GM10847 (cell line): ENCODE measurements at regions not wholly inside any gene's neighbourhood (a gene's known extent, or its start where the extent isn't known, plus 50 kb on each side); places are given as distances from the start of the nearest gene placed in this dataset.

Experiments
- POLR2A ChIP-seq: IDR thresholded peaks from 2 replicates; pipeline ENCODE4 v1.6.1; 2011; ENCODE audit not compliant: insufficient read length; ENCODE audit errors: extremely low read depth

DNA sequence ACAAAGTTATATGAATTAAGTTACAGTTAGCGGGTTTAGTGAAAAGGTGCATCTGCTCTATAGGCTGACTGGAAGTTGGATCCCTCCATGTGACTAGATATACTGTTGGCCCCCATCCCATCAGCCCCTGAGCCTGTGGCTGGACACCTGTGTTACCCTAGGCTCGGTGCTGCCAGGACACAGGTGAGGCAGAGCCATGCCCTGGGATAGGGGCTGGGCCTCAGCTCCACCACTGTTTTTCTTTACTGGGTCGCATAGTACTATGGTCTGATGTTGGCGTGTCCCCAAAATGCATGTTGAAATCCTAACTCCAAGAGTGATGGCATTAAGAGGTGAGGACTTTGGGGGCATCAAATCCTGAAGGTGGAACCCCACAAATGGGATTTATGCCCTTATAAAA is 638.6 kb upstream of the ID2 start:
- TF ChIP-seq POLR2A = no peak

DNA sequence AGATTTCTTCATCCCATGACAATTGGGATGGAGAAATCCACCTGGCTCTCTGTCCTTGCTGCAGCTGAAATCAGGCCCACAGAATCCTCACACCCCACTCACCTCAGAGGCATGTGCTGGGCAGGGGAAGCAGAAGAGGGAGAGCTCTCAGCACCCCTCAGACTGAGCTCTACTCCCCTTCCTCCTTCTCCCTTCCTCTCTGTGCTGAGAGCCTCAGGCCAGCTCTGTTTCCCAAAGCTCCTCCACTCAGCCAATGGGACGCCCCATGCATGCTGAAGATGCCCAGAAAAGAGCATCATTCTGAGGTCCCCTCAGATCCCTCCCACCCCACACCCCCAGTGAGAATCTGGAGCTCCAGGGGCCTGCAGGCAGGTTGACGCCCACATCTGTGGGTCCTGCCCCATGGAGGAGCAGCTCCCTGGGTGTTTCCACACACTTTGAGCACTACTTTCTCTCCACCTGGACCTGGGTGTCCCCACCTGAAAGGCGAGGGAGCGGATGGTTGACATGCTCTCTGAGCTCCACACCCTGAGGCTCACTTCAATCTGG is 637.7 kb upstream of the ID2 start:
- TF ChIP-seq POLR2A = no peak

DNA sequence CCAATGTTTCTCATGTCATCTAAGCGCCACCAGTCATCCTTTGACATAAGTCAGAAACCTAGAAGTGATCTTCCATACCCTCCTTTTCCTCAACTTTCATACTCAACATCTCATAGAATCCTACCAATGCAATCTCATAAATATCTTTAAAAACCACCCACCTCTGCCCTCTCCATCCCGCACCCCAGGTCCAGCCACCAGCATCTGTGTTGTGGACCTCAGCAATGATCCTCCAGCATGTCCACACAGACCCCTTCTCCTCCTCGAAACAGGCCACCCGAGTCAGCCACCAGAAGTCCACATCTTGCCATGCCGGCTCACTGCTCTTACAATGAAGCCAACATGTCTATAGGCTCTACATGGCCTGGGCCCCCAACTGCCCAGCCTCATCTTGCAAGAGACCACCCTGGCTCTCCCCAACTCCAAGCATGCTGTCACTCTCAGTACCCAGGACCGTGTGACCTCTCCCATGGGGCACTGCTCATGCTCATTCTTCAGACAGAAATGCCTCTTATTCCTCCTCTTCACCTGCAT is 636.7 kb upstream of the ID2 start:
- TF ChIP-seq POLR2A = no peak

DNA sequence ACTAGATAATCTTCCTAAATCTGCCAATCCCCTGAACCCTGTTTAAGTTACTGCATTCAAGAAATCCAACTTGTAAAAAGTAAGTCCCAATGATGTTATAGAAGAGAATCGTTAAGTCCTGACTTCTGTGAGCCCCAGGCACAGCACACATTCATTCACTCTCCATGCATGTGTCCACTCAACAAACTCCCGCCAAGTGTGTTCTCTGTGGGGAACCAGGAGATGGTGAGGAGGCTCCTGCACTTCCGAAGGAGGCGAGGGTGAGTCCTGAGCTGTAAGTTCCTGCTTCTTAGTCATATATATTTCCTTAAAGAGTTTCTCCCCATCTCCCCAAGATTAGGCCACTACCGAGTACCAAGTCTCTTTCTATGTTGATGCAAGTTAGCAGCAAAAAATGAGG is 635.0 kb upstream of the ID2 start:
- TF ChIP-seq POLR2A = no peak

DNA sequence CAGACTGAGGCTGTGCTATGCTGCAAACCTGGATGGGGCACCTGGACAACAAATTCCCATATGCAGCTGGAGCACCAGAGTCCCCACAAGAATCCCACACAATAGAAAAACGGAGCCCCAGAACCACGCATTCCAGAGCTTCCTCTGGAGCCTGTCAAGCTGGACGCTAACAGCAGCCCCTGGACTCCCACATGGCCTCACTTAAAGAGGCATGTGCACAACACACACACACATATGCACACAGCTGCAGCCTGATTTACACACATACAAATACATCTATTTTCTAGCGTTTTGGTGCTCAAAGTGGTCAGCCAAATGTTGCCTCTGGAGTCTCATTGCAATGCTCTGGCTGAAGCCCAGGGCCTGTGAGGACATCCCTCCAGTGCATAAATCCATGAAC is 632.7 kb upstream of the ID2 start:
- TF ChIP-seq POLR2A = no peak

DNA sequence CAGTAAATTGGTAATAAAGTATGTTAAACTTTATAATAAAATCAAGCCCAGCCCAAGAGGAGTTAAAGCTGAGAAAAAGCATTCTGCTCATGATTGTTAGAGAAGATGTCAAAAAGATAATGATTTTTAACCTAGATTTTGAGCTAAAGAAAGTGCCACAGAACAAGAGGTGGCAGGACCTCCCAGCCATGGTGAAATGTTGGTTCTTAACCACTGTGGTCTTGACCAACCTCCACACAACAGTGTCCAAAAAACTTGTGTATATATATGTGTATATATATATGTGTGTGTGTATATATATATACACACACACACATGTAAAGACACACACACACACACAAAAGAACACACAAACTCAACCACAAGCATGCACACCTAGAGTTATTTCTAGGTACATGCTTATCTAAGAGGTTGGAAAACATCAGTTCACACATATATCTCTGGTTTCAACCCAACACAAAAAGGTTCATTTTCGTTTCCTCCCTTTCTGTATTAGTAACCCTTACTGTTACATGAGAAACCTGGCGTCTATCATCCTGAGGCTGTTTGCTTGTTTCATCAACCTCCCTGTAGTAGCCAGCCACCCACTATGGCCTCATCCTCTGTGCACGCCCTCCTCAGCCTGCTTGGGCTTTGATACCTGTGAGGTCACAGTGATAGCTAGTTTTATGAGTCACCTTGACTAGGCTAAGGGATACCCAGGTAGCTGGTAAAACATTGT is 631.8 kb upstream of the ID2 start:
- no peak for TF ChIP-seq POLR2A

DNA sequence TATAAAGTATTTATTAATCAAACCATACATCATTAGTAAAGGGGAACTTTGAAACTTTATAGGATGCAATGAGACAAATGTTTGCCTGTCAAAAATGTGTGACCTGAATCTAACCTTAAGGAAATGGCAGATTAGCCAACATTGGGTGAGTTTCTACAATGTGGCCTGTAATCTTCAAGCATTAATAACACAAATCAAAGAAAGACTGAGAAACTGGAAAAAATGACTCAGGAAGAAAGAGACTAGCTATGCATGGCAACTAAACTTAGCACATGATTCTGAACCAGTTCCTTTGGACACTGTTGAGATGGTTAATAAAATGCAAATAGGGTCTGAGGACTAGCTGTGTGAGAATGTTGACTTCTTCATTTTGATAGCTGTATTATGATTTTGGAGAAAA is 628.6 kb upstream of the ID2 start:
- no peak for TF ChIP-seq POLR2A

DNA sequence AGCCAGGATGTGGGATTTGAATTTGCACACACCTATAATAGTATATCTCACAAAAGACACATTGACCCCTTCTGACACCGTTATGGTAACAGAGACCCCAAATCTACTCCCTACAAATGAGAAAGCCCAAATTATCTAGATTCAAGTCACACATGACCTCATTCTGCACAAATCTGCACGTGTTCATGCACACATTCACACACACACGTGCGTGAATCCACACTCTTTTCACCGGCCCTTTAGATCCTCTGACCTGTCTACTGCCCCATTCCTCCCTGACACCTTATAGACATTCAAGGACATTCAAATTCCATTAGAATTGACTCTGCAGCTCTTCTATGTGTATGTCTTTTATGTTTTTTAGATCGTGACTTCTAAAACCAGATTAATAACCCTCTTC is 627.8 kb upstream of the ID2 start:
- TF ChIP-seq POLR2A = no peak

DNA sequence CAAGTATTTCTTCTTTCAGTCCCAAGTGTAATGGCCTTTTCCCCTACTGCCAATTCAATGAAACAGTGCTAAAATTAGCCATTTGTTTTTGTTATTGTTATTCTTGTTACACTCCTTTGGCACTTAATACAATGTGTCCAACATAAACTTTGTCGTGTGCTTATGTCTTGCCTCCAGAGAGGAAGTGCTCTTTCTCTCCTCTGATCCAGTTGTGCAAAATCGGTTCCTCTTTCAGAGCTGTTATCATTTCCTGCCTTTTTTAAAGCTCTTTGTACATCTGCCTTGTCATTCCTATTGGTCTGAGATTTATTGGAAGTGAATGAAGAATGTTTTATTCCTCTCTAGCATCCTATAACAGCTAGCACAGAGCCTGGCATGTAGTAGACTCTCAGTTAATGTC is 623.2 kb upstream of the ID2 start:
- no peak for TF ChIP-seq POLR2A

DNA sequence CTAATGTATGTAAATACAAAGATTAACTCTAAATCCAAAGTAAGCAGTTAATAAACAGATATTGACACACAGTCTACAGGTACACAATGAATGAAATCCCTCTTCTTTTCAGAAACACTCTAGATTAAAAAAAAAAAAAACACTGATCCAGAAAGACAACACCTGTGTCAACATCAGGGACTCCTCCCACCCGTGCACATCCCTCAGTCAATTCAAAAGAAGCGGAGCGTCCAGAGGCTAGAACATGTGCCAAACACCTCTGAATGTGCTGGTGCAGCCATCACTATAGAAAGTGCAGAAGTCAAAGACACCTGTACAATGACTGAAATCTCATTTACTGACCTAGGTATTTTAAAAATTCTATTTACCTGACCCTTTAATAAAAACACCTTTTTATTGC is 622.6 kb upstream of the ID2 start:
- no peak for TF ChIP-seq POLR2A

DNA sequence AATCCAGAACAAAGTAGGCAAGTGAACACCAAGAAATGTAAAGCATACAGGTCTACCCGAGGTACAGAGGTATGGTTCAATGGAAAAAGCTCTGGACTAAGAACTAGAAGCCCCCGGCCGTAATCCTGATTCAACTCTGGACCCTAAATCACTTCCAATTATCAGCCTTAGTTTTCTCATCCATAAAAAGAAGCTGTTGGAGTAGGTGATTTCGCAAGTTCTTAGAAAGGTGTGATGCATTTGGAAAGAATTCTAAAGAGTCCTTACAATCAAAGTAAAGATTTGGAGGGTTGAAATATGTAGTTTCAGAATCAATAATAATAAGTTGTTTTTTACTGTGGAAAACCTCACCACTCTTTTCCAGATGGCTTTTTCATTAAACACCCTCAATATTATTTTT is 622.1 kb upstream of the ID2 start:
- TF ChIP-seq POLR2A = no peak

DNA sequence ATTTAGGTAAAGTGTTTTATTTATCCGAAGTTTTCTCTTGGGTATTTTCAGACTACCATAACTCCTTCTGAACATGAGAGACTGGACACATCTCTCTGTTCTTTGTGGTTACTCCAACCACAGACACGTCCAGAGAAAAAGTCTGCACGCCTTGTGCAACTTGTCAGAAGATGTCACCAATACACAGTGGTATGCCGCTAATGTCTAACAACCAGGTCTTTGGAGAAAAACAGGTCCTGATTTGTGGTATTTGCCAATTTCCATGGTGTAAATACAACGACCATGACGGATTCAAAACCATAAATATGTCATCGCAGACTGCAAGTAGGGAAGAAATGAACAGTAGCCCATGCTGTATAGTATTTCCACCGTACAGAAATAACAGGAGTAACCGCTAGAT is 620.6 kb upstream of the ID2 start:
- no peak for TF ChIP-seq POLR2A

DNA sequence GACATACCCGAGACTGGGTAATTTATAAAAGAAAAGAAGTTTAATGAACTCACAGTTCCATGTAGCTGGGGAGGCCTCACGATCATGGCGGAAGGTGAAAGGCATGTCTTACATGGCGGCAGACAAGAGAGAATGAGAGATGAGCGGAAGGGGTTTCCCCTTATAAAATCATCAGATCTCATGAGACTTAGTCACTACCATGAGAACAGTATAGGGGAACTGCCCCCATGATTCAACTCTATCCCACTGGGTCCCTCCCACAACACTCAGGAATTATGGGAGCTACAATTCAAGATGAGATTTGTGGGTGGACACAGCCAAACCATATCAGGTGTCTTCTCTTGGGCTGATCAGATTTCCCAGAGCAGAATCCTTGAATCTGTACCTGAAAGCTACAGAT is 617.3 kb upstream of the ID2 start:
- no peak for TF ChIP-seq POLR2A

DNA sequence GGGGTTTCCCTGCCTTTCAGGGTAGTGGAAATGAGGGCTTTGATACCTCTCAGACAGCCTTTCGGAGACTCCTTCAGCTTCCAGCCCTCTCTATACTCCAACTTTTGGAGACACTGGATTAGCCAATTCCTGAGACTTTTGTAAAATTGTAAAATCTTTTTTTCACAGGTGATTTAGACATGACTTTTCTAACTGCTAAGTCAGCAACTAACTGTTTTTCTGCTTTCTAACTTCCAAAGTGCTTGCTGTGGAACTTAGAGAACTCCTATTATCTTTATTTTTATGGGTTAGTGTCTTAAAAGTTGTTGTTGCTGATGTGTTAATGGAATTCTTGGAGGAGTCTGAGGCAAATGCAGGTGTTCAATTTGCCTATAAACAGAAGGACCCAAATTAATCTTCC is 616.7 kb upstream of the ID2 start:
- no peak for TF ChIP-seq POLR2A

DNA sequence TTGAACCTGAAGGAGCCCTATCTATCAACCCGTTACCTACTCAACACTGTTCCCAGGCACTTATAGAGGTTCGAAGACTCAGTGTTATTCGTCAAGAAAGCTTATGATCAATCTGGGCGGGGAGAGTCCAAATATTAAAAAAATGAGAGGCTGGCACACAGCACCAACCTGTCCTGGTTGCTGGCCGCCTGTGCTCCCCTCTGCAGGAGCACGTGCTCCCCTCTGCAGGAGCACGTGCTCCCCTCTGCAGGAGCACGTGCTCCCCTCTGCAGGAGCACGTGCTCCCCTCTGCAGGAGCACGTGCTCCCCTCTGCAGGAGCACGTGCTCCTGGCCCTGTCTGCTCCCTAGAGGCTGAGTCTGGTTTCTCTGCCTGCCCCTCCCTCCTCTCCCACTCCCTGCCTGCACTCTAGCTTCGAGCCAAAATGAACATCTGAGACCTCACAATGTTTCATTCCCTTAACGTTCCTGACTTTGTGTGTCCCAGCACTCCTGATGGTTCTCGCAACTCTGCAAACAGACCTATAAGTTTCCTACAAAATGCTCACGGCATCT is 614.0 kb upstream of the ID2 start:
- no peak for TF ChIP-seq POLR2A

DNA sequence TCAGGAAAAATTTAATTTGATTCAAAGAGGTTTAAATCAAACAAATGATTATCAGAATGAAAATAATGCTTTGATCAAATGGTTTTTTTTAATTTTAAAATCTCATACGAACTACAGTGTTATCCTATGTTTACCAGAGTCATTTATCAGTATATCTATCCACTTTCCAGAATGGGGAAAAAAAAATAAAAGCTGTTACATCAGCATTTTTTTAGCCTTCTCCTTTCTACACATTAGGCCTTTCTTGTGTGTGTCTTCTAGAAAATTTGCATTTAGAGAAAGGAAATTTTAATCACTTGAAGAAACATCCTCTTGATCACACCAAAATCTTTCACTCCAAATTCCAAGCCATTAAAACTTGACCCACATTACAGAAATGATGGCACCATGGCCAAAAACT is 608.9 kb upstream of the ID2 start:
- no peak for TF ChIP-seq POLR2A

DNA sequence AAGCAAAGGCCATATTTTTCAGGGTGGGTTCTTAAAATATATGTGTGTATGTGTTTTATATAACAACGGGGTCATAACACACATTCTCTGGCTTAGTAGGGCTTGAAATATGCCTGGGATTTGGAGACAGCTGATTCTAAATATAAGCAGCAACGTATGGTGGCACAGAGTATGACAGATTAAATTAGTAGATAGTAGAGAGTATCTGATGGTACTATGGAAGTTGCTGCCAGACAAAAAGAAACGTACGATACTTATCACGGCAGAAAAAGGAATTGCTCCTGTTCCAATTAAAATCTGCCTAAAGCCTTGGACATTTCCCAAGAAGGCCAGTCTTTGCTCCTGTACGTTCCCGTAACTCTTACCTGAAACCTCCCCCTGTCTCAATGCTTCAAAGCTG is 607.9 kb upstream of the ID2 start:
- TF ChIP-seq POLR2A = no peak
